GM12878 (cell line): ENCODE measurements at regions not wholly inside any gene's neighbourhood (a gene's known extent, or its start where the extent isn't known, plus 50 kb on each side); places are given as distances from the start of the nearest gene placed in this dataset.

Experiments
- ATAC-seq: fragments of 200-7000 bp; cut with Tn5 transposase; 3 replicates; pipeline ENCODE4 v1.9.1; 2020; ENCODE audit warnings: mild to moderate bottlenecking, moderate library complexity
- BruUV-seq: library from RNA; stranded (reverse); fragments of 400-500 nt; replicated peaks from 2 replicates; lab custom pipeline; 2021; lab: Mats Ljungman, UMichigan
- CTCF ChIA-PET: fragments of 300-600 bp; sonication (Branson Sonifier 250); formaldehyde crosslinking; extraction: SDS; loops from one replicate; lab custom pipeline; 2021; ENCODE audit warnings: inconsistent platforms; lab: Yijun Ruan, JAX
- POLR2A ChIA-PET: fragments of 350-600 bp; formaldehyde crosslinking; extraction: SDS; loops from one replicate; lab custom pipeline; 2021; ENCODE audit warnings: inconsistent platforms; lab: Charles Lee
- RAD21 ChIA-PET: fragments of 300-600 bp; sonication (Branson Sonifier 250); formaldehyde crosslinking; loops from one replicate; lab custom pipeline; 2023; ENCODE audit warnings: antibody characterized with exemption; ENCODE audit not compliant: unreplicated experiment; lab: Charles Lee
- SMC1A ChIA-PET: fragments of 300-600 bp; sonication (Branson Sonifier 250); formaldehyde crosslinking; loops from one replicate; lab custom pipeline; 2023; ENCODE audit not compliant: unreplicated experiment, uncharacterized antibody; lab: Charles Lee
- DNase-seq: peaks from one replicate; pipeline ENCODE4 v3.0.0-alpha.2; 2011; ENCODE audit warnings: low read depth, low spot score
- FAIRE-seq: peaks from 3 replicates; lab custom pipeline; 2011; peaks lifted over from hg19 to GRCh38; lab: Jason Lieb, UNC
- H2AFZ ChIP-seq: 2 replicates; pipeline ENCODE4 v1.6.0; 2011; ENCODE audit warnings: low read depth, low read length, control low read depth; ENCODE audit not compliant: control insufficient read depth
- H3K27ac ChIP-seq: 2 replicates; pipeline ENCODE4 v1.5.1; 2011; ENCODE audit warnings: control low read depth; ENCODE audit not compliant: control insufficient read depth, insufficient read depth
- H3K27me3 ChIP-seq, 2 experiments: replicated peaks in 1 of 2; 2 replicates each; pipeline versions ENCODE4 v1.6.0 to v1.6.1; 2011; ENCODE audit warnings: low read length in 1 of 2; ENCODE audit not compliant: control insufficient read depth in 2 of 2, insufficient read depth in 2 of 2
- H3K36me3 ChIP-seq, 2 experiments: 2 replicates each; pipeline ENCODE4 v1.5.1; 2011; ENCODE audit warnings: low read length in 1 of 2; ENCODE audit not compliant: control insufficient read depth in 2 of 2, insufficient read depth in 2 of 2
- H3K4me1 ChIP-seq: 2 replicates; pipeline ENCODE4 v1.6.1; 2011; ENCODE audit warnings: mild to moderate bottlenecking, low read length, moderate library complexity, mixed read lengths; ENCODE audit not compliant: control insufficient read depth, insufficient read depth
- H3K4me2 ChIP-seq: 2 replicates; pipeline ENCODE4 v1.6.0; 2011; ENCODE audit warnings: control low read depth; ENCODE audit not compliant: control insufficient read depth, insufficient read depth
- H3K4me3 ChIP-seq: fragments of 200-600 bp; sonication (generic); 2 replicates; pipeline ENCODE4 v1.5.1; 2016
- H3K79me2 ChIP-seq: 2 replicates; pipeline ENCODE4 v1.6.0; 2011; ENCODE audit warnings: low read length; ENCODE audit not compliant: control insufficient read depth, insufficient read depth
- H3K9ac ChIP-seq: 2 replicates; pipeline ENCODE4 v1.8.0; 2011; ENCODE audit warnings: low read length, control low read depth, mixed read lengths; ENCODE audit not compliant: control insufficient read depth, insufficient read depth
- H3K9me3 ChIP-seq: replicated peaks from 3 replicates; pipeline ENCODE4 v1.5.1; 2011; ENCODE audit warnings: mild to moderate bottlenecking, low read length; ENCODE audit not compliant: control insufficient read depth, insufficient read depth
- H4K20me1 ChIP-seq: 2 replicates; pipeline ENCODE4 v1.6.0; 2011; ENCODE audit not compliant: control insufficient read depth, insufficient read depth
- CBFB ChIP-seq: IDR thresholded peaks from 2 replicates; pipeline ENCODE4 v1.6.1; 2016; ENCODE audit warnings: antibody characterized with exemption, low read depth
- ELK1 ChIP-seq: IDR thresholded peaks from 2 replicates; pipeline ENCODE4 v1.6.1; 2012; ENCODE audit warnings: low read depth, low read length, improper control_type of control experiment
- HDAC2 ChIP-seq: fragments of 200-600 bp; sonication (generic); IDR thresholded peaks from 2 replicates; pipeline ENCODE4 v1.6.1; 2017
- IRF3 ChIP-seq: fragments of 450-650 bp; IDR thresholded peaks from 2 replicates; pipeline ENCODE4 v1.6.1; 2014; ENCODE audit warnings: mild to moderate bottlenecking
- RAD21 ChIP-seq: IDR thresholded peaks from 2 replicates; pipeline ENCODE4 v1.6.1; 2011; ENCODE audit warnings: mild to moderate bottlenecking, low read depth, low read length, moderate library complexity; ENCODE audit not compliant: insufficient read depth
- RCOR1 ChIP-seq: conservative IDR thresholded peaks from 2 replicates; pipeline ENCODE4 v1.6.1; 2012; ENCODE audit warnings: low read depth, low read length, improper control_type of control experiment
- RFX5 ChIP-seq: IDR thresholded peaks from 2 replicates; pipeline ENCODE4 v1.6.1; 2011; ENCODE audit warnings: low read depth, low read length, improper control_type of control experiment
- RUNX3 ChIP-seq: IDR thresholded peaks from 2 replicates; pipeline ENCODE4 v1.6.1; 2012; ENCODE audit warnings: low read length, inconsistent platforms
- SMARCA5 ChIP-seq: fragments of 450-650 bp; IDR thresholded peaks from 2 replicates; pipeline ENCODE4 v1.6.1; 2017; ENCODE audit warnings: mild to moderate bottlenecking
- STAT3 ChIP-seq: IDR thresholded peaks from 2 replicates; pipeline ENCODE4 v1.6.1; 2011; ENCODE audit warnings: low read depth, low read length, improper control_type of control experiment
- ZBTB11 ChIP-seq: fragments of 450-650 bp; formaldehyde crosslinking; IDR thresholded peaks from 2 replicates; pipeline ENCODE4 v1.5.0; 2022; ENCODE audit warnings: mild to moderate bottlenecking, missing genetic modification characterization
- ZBTB4 ChIP-seq: fragments of 450-650 bp; formaldehyde crosslinking; IDR thresholded peaks from 2 replicates; pipeline ENCODE4 v1.4.0; 2022; ENCODE audit warnings: mild to moderate bottlenecking, moderate library complexity
- ZNF217 ChIP-seq: fragments of 450-650 bp; IDR thresholded peaks from 2 replicates; pipeline ENCODE4 v1.6.1; 2017; ENCODE audit warnings: antibody characterized with exemption, mild to moderate bottlenecking
- ZSCAN29 ChIP-seq: fragments of 450-650 bp; IDR thresholded peaks from 2 replicates; pipeline ENCODE4 v1.6.1; 2017; ENCODE audit warnings: mild to moderate bottlenecking, moderate library complexity
- WGBS: methylation state at CpG from one replicate; pipeline ENCODE4 v1.1.6; 2016; ENCODE audit warnings: low lambda C conversion rate; ENCODE audit not compliant: insufficient replicate concordance, insufficient coverage; ENCODE audit errors: missing lambda C conversion rate; 5-methylcytosine and 5-hydroxymethylcytosine counted together
- in situ Hi-C: fragments of 300-500 bp; cut with MboI; formaldehyde crosslinking; loops from 9 replicates; pipeline ENCODE4 v1.14.3; 2018; ENCODE audit warnings: mixed read lengths
- intact Hi-C: fragments of 100-400 bp; cut with micrococcal nuclease; formaldehyde crosslinking; loops from one replicate; pipeline ENCODE4 v1.14.2; 2022; ENCODE audit not compliant: unreplicated experiment
- TF ChIP-seq, protein P1 (sequence below): fragments of 450-650 bp; IDR thresholded peaks from 2 replicates; pipeline ENCODE4 v1.6.1; 2016; ENCODE audit warnings: mild to moderate bottlenecking

DNA sequence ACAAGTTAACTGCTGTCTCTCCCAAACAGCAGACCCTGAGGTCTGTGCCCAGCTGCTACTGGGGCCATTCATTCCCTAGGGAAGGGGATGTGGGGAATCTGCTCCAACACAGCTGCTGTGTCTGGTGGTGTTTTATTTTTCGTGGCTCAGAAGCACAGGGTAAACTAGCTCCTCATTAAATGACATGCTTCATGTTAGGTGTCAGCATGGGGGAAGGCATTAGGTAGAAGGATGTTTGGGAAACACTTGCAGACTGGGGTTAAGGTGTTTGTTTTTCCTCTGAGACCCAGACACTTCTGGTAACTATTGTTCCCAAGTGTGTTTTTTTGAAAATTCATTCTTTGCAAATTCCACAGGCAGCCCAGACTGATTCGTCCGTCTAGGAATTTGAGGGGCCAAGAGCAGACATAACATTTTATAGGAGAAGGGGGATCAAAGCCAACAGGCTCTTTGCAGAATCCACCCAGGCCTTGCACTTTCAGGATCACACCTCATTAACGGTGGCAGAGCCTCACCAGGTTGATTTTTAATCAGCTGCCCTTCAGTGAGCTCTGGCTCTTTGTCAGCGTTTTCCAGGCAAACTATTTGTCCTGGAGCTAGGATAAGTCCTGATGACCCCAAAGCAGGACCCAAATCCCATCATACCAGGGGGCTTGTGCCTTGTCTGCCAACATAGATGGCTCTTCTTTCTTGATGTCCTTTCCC lies 65.4 kb upstream of the ITGA11 start:
- H4K20me1 ChIP-seq = no peaks in the 10 kb centered on the region
- BruUV-seq = no TSS peak
- H2AFZ ChIP-seq = no peak overlapping the region
- TF ChIP-seq IRF3 (no peak), RFX5 (no peak), STAT3 (no peak), ZSCAN29 (no peak), ELK1 (no peak), ZBTB4 (CRISPR knock-in tag) (no peak), SMARCA5 (no peak), ZNF217 (no peak), RAD21 (no peak), HDAC2 (no peak), RUNX3 (no peak), ZBTB11 (CRISPR knock-in tag) (no peak), RCOR1 (no peak), CBFB (no peak)
- TF ChIP-seq, protein P1, sequence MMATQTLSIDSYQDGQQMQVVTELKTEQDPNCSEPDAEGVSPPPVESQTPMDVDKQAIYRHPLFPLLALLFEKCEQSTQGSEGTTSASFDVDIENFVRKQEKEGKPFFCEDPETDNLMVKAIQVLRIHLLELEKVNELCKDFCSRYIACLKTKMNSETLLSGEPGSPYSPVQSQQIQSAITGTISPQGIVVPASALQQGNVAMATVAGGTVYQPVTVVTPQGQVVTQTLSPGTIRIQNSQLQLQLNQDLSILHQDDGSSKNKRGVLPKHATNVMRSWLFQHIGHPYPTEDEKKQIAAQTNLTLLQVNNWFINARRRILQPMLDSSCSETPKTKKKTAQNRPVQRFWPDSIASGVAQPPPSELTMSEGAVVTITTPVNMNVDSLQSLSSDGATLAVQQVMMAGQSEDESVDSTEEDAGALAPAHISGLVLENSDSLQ = no peak
- TF ChIP-seq, all 136 proteins: peak for 0
- Histone ChIP-seq H3K9me3 (no peaks in the 10 kb centered on the region; the same call in 2 of the 3 replicates), H3K36me3 (no peaks in the 10 kb centered on the region), H3K79me2 (no peaks in the 10 kb centered on the region), H3K4me1 (no peaks in the 10 kb centered on the region), H3K4me2 (no peak overlapping the region), H3K9ac (no peak overlapping the region), H3K27ac (no peak overlapping the region), H3K27me3 (peaks cover 0 to 5% of the 10 kb centered on the region in 2 experiments; a peak in 2 of 4 replicates), H3K4me3 (no peak overlapping the region)
- DNase-seq (no peak), FAIRE-seq (no peak), ATAC-seq (no peak)
- ChIA-PET CTCF (interaction anchor here (0.5 to 1.3 kb wide), 3 partner anchors 23 to 378 kb away, joined by 3 to 4 read pairs (median 3); no protein-coding TSS in a partner anchor), SMC1A (no interaction called here), RAD21 (no interaction called here), POLR2A (no interaction called here)
- intact Hi-C loops = no loop called here
- in situ Hi-C loops = no loop called here
- WGBS = 1% methylated on average over 5 of the region's 5 CpGs
